Osteocyte (in vitro differentiated cells): ENCODE measurements at regions not wholly inside any gene's neighbourhood (a gene's known extent, or its start where the extent isn't known, plus 50 kb on each side); places are given as distances from the start of the nearest gene placed in this dataset.

Source experiments
- DNase-seq: peaks from one replicate; pipeline ENCODE4 v3.0.0; 2021; ENCODE audit warnings: mixed read lengths; ENCODE audit not compliant: unreplicated experiment; ENCODE audit errors: extremely low spot score
- H3K27ac Mint-ChIP-seq: one replicate; pipeline ENCODE4 v1.8.0; 2021; ENCODE audit warnings: mild to moderate bottlenecking, mixed read lengths; ENCODE audit not compliant: unreplicated experiment
- H3K27me3 Mint-ChIP-seq: one replicate; pipeline ENCODE4 v1.8.0; 2021; ENCODE audit warnings: mixed read lengths; ENCODE audit not compliant: unreplicated experiment
- H3K36me3 Mint-ChIP-seq: one replicate; pipeline ENCODE4 v1.8.0; 2021; ENCODE audit warnings: mixed read lengths; ENCODE audit not compliant: unreplicated experiment
- H3K4me1 Mint-ChIP-seq: one replicate; pipeline ENCODE4 v1.8.0; 2021; ENCODE audit warnings: mixed read lengths; ENCODE audit not compliant: unreplicated experiment
- H3K4me3 Mint-ChIP-seq: one replicate; pipeline ENCODE4 v1.8.0; 2021; ENCODE audit warnings: mild to moderate bottlenecking, moderate library complexity, mixed read lengths; ENCODE audit not compliant: unreplicated experiment
- H3K9me3 Mint-ChIP-seq: one replicate; pipeline ENCODE4 v1.8.0; 2021; ENCODE audit warnings: mixed read lengths; ENCODE audit not compliant: unreplicated experiment
- TF ChIP-seq, protein P1 (sequence below): fragments of 200-600 bp; sonication (generic); IDR thresholded peaks from 2 replicates; pipeline ENCODE4 v1.5.0; 2021; ENCODE audit warnings: antibody characterized with exemption, mild to moderate bottlenecking, moderate library complexity

GRCh38 chr13:105979131-105980011, 556.1 kb downstream of the EFNB2 start:
- Mint-ChIP-seq H3K27ac (no peak overlapping the region), H3K9me3 (no peaks in the 10 kb centered on the region), H3K4me3 (no peak overlapping the region), H3K36me3 (no peaks in the 10 kb centered on the region), H3K27me3 (no peaks in the 10 kb centered on the region), H3K4me1 (peaks cover 5% of the 10 kb centered on the region)
- no peak for DNase-seq
- TF ChIP-seq, protein P1, sequence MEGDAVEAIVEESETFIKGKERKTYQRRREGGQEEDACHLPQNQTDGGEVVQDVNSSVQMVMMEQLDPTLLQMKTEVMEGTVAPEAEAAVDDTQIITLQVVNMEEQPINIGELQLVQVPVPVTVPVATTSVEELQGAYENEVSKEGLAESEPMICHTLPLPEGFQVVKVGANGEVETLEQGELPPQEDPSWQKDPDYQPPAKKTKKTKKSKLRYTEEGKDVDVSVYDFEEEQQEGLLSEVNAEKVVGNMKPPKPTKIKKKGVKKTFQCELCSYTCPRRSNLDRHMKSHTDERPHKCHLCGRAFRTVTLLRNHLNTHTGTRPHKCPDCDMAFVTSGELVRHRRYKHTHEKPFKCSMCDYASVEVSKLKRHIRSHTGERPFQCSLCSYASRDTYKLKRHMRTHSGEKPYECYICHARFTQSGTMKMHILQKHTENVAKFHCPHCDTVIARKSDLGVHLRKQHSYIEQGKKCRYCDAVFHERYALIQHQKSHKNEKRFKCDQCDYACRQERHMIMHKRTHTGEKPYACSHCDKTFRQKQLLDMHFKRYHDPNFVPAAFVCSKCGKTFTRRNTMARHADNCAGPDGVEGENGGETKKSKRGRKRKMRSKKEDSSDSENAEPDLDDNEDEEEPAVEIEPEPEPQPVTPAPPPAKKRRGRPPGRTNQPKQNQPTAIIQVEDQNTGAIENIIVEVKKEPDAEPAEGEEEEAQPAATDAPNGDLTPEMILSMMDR, result no peak

- Mint-ChIP-seq H3K27ac (no peak overlapping the region), H3K4me1 (peaks cover 33% of the 10 kb centered on the region), H3K27me3 (no peaks in the 10 kb centered on the region), H3K9me3 (no peaks in the 10 kb centered on the region), H3K36me3 (no peaks in the 10 kb centered on the region), H3K4me3 (no peak overlapping the region)
- no peak for DNase-seq
- TF ChIP-seq, protein P1, result no peak
Observed at GRCh38 chr13:105974380-105974779, 561.1 kb downstream of the EFNB2 start.

GRCh38 chr13:105972811-105973590, 562.5 kb downstream of the EFNB2 start:
- H3K4me3 Mint-ChIP-seq, result no peak overlapping the region
- no peaks in the 10 kb centered on the region for H3K36me3 Mint-ChIP-seq
- TF ChIP-seq, protein P1, result no peak
- H3K9me3 Mint-ChIP-seq, result no peaks in the 10 kb centered on the region
- H3K27ac Mint-ChIP-seq, result peak overlapping the region; percentile 27
- H3K27me3 Mint-ChIP-seq, result no peaks in the 10 kb centered on the region
- no peak for DNase-seq
- peaks cover 33% of the 10 kb centered on the region for H3K4me1 Mint-ChIP-seq

- Mint-ChIP-seq H3K36me3 (no peaks in the 10 kb centered on the region), H3K4me3 (no peak overlapping the region), H3K4me1 (peaks cover 33% of the 10 kb centered on the region), H3K27me3 (no peaks in the 10 kb centered on the region), H3K9me3 (no peaks in the 10 kb centered on the region), H3K27ac (peak overlapping the region; percentile 69)
- TF ChIP-seq, protein P1, result no peak
- DNase-seq, result no peak
Observed at GRCh38 chr13:105972306-105972721, 563.1 kb downstream of the EFNB2 start.

- H3K27ac Mint-ChIP-seq, result peak overlapping the region; percentile 69
- no peaks in the 10 kb centered on the region for H3K36me3 Mint-ChIP-seq
- no peak for DNase-seq
- TF ChIP-seq, protein P1, result no peak
- H3K4me3 Mint-ChIP-seq, result no peak overlapping the region
- H3K4me1 Mint-ChIP-seq, result peaks cover 33% of the 10 kb centered on the region
- H3K27me3 Mint-ChIP-seq, result no peaks in the 10 kb centered on the region
- H3K9me3 Mint-ChIP-seq, result no peaks in the 10 kb centered on the region
Observed at GRCh38 chr13:105971738-105972137, 563.7 kb downstream of the EFNB2 start.
